ENCODE measurements at regions not wholly inside any gene's neighbourhood (a gene's known extent, or its start where the extent isn't known, plus 50 kb on each side); places are given as distances from the start of the nearest gene placed in this dataset.

DNA sequence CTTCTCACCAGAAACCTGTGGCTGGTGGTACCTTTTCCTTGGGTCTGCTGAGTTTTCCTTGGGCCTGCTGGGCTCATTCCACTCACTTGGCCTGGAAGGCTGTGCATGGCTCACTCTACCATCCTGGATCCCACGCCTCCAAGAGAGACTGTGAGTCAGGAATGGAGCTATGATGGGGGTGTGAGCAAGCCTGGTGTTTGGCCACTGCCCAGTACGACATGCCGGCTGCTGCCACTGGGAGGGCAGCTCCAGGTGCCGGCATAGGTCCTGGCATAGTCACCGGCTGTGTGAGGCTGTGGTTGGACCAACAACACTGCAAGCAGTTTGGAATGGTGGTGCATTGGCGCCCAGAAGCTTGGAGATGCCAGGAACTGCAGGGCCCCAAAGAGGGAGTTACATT lies 721.7 kb downstream of the PCDH18 start:
- Mint-ChIP-seq H3K27ac (no peak overlapping the region), H3K9me3 (peaks cover 9% of the 10 kb centered on the region), H3K27me3 (ENCODE audit: insufficient read depth, low read depth) (no peaks in the 10 kb centered on the region), H3K4me3 (no peak overlapping the region), H3K4me1 (no peaks in the 10 kb centered on the region), H3K36me3 (no peaks in the 10 kb centered on the region)
- H2AFZ ChIP-seq (replicated peaks), result no peak overlapping the region
- TF ChIP-seq EZH2phosphoT487 (IDR thresholded peaks at IDR 0.05) (no peak), EZH2 (IDR thresholded peaks at IDR 0.05) (no peak)
- TF ChIP-seq, protein P1, sequence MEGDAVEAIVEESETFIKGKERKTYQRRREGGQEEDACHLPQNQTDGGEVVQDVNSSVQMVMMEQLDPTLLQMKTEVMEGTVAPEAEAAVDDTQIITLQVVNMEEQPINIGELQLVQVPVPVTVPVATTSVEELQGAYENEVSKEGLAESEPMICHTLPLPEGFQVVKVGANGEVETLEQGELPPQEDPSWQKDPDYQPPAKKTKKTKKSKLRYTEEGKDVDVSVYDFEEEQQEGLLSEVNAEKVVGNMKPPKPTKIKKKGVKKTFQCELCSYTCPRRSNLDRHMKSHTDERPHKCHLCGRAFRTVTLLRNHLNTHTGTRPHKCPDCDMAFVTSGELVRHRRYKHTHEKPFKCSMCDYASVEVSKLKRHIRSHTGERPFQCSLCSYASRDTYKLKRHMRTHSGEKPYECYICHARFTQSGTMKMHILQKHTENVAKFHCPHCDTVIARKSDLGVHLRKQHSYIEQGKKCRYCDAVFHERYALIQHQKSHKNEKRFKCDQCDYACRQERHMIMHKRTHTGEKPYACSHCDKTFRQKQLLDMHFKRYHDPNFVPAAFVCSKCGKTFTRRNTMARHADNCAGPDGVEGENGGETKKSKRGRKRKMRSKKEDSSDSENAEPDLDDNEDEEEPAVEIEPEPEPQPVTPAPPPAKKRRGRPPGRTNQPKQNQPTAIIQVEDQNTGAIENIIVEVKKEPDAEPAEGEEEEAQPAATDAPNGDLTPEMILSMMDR (IDR thresholded peaks at IDR 0.05), result no peak
- no peaks in the 10 kb centered on the region for H3K4me1 ChIP-seq
- no peaks in the 10 kb centered on the region for H3K79me2 ChIP-seq (ENCODE audit: low read depth)
- H3K36me3 ChIP-seq, result no peaks in the 10 kb centered on the region
- no peak overlapping the region for H3K27ac ChIP-seq
- H3K9ac ChIP-seq, result no peak overlapping the region
- no peak for DNase-seq (ENCODE audit: low spot score)
- H3K9me3 ChIP-seq (ENCODE audit: low read depth), result no peaks in the 10 kb centered on the region
- H3K4me2 ChIP-seq, result no peak overlapping the region
- no peaks in the 10 kb centered on the region for H3F3A ChIP-seq (ENCODE audit: low read depth)
- no peaks in the 10 kb centered on the region for H4K20me1 ChIP-seq (ENCODE audit: low read depth)
- H3K27me3 ChIP-seq, result no peaks in the 10 kb centered on the region
- H3K4me3 ChIP-seq, result no peak overlapping the region

DNA sequence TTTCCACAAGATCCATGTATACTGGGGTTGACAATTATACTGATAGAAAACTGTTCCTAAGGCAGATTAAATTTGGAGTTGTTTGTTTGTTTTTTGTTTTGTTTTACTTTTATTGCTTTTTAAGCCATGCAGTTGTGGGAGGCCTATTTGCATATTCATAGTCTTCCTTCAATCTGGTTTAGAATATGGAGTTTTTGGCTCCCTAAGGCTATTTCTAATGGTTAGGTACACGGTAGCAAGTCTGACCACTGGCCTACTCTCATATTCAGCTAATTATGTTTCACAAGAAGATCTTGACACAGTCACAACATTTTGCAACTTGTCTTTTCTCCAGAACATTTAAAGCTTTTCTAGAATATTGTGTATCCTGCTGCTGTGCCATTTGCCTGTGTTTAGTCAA lies 725.5 kb downstream of the PCDH18 start:
- Mint-ChIP-seq H3K9me3 (peaks cover 10% of the 10 kb centered on the region), H3K36me3 (no peaks in the 10 kb centered on the region), H3K27ac (no peak overlapping the region), H3K4me3 (no peak overlapping the region), H3K27me3 (ENCODE audit: insufficient read depth, low read depth) (no peaks in the 10 kb centered on the region), H3K4me1 (peaks cover 16% of the 10 kb centered on the region)
- Histone ChIP-seq H3F3A (ENCODE audit: low read depth) (no peaks in the 10 kb centered on the region), H3K9me3 (ENCODE audit: low read depth) (no peaks in the 10 kb centered on the region), H3K27me3 (no peaks in the 10 kb centered on the region), H2AFZ (replicated peaks) (no peak overlapping the region), H3K4me2 (no peak overlapping the region), H3K4me3 (no peak overlapping the region), H3K36me3 (no peaks in the 10 kb centered on the region), H3K4me1 (peaks cover 7% of the 10 kb centered on the region), H3K27ac (no peak overlapping the region), H3K79me2 (ENCODE audit: low read depth) (no peaks in the 10 kb centered on the region), H4K20me1 (ENCODE audit: low read depth) (no peaks in the 10 kb centered on the region), H3K9ac (no peak overlapping the region)
- no peak for DNase-seq (ENCODE audit: low spot score)
- TF ChIP-seq EZH2 (IDR thresholded peaks at IDR 0.05), result no peak
- TF ChIP-seq, protein P1 (IDR thresholded peaks at IDR 0.05), result no peak
- no peak for TF ChIP-seq EZH2phosphoT487 (IDR thresholded peaks at IDR 0.05)

DNA sequence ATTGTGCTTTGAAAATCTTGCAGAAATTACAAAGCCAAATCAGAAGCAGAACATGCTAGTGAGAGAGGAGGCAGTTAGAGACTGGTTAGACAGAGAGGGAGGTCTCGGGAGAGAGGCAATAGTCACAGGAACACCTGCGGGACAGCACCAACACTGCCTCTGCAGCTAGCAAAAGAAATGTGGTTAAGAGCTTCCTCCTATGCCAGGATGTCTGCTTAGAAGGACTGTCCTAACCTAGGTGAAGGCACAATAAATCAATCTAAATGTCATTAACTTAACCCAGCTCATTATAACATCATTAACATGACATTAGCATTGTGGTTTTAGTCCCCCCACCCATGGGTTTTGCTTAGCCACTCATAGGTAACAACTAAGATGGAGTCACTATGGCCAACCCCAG lies 726.7 kb downstream of the PCDH18 start:
- no peak overlapping the region for H3K27ac Mint-ChIP-seq
- no peak overlapping the region for H3K9ac ChIP-seq

More for the DNA sequence above, 726.7 kb downstream of the PCDH18 start:
- H3K36me3 Mint-ChIP-seq, result no peaks in the 10 kb centered on the region
- Histone ChIP-seq H3K27ac (no peak overlapping the region), H3K9me3 (ENCODE audit: low read depth) (no peaks in the 10 kb centered on the region), H3K27me3 (no peaks in the 10 kb centered on the region), H3K79me2 (ENCODE audit: low read depth) (no peaks in the 10 kb centered on the region), H3K4me2 (no peak overlapping the region), H3K36me3 (no peaks in the 10 kb centered on the region), H2AFZ (replicated peaks) (no peak overlapping the region), H3K4me3 (no peak overlapping the region), H3F3A (ENCODE audit: low read depth) (no peaks in the 10 kb centered on the region), H3K4me1 (peaks cover 7% of the 10 kb centered on the region), H4K20me1 (ENCODE audit: low read depth) (no peaks in the 10 kb centered on the region)
- no peak overlapping the region for H3K4me3 Mint-ChIP-seq
- peaks cover 16% of the 10 kb centered on the region for H3K4me1 Mint-ChIP-seq
- no peak for DNase-seq (ENCODE audit: low spot score)
- H3K9me3 Mint-ChIP-seq, result peaks cover 10% of the 10 kb centered on the region
- H3K27me3 Mint-ChIP-seq (ENCODE audit: insufficient read depth, low read depth), result peaks cover under 1% of the 10 kb centered on the region
- TF ChIP-seq, protein P1 (IDR thresholded peaks at IDR 0.05), result no peak
- TF ChIP-seq EZH2phosphoT487 (IDR thresholded peaks at IDR 0.05), result no peak
- TF ChIP-seq EZH2 (IDR thresholded peaks at IDR 0.05), result no peak
